MM.1S (cell line): ENCODE measurements at regions not wholly inside any gene's neighbourhood (a gene's known extent, or its start where the extent isn't known, plus 50 kb on each side); places are given as distances from the start of the nearest gene placed in this dataset.

Experiments
- CTCF ChIP-seq: fragments of 300-600 bp; sonication (generic); IDR thresholded peaks from 2 replicates; pipeline ENCODE4 v1.5.1; 2016; ENCODE audit warnings: antibody characterized with exemption, low read length, mixed read lengths
- EZH2 ChIP-seq: fragments of 300-600 bp; sonication (generic); optimal IDR thresholded peaks from 2 replicates; pipeline ENCODE3; 2017; ENCODE audit warnings: low read depth, mild to moderate bottlenecking, antibody characterized with exemption, low read length, mixed read lengths
- EZH2phosphoT487 ChIP-seq: fragments of 300-600 bp; sonication (generic); IDR thresholded peaks from 2 replicates; pipeline ENCODE4 v1.6.1; 2018; ENCODE audit warnings: antibody characterized with exemption, low read length

- TF ChIP-seq CTCF (no peak), EZH2 (no peak), EZH2phosphoT487 (no peak)
Observed at GRCh38 chr16:89035669-89036570, 57.7 kb upstream of the ACSF3 start.
